HG03159 (cell line): ENCODE measurements at regions not wholly inside any gene's neighbourhood (a gene's known extent, or its start where the extent isn't known, plus 50 kb on each side); places are given as distances from the start of the nearest gene placed in this dataset.
"Not testable (repeated sequence)": the region's sequence is repeated elsewhere in the genome, so short reads cannot be mapped to it uniquely, and the experiment has no call there.

Source experiments
- ATAC-seq: cut with Tn5 transposase; IDR thresholded peaks from one replicate; pipeline ENCODE4 v1.9.1; 2021; ENCODE audit warnings: mild to moderate bottlenecking, moderate library complexity; ENCODE audit not compliant: unreplicated experiment

GRCh38 chr5:116785106-116785505 lies 210.5 kb upstream of the SEMA6A start:
- no peak for ATAC-seq

- no peak for ATAC-seq
These were observed 205.2 kb upstream of the SEMA6A start for GRCh38 chr5:116779846-116780245.

- no peak for ATAC-seq
These were observed 204.1 kb upstream of the SEMA6A start for GRCh38 chr5:116778651-116779280.

GRCh38 chr5:116778032-116778431 lies 203.4 kb upstream of the SEMA6A start:
- ATAC-seq, result no peak

- no peak for ATAC-seq
These were observed 199.3 kb upstream of the SEMA6A start for GRCh38 chr5:116773926-116774325.

- no peak for ATAC-seq
These were observed 198.2 kb upstream of the SEMA6A start for GRCh38 chr5:116772806-116773205.

- no peak for ATAC-seq
These were observed 197.5 kb upstream of the SEMA6A start for GRCh38 chr5:116772152-116772501.

- no peak for ATAC-seq
These were observed 197.0 kb upstream of the SEMA6A start for GRCh38 chr5:116771466-116772151.

- ATAC-seq, result not testable (repeated sequence)
These were observed 195.3 kb upstream of the SEMA6A start for GRCh38 chr5:116769953-116770352.

GRCh38 chr5:116769470-116769869 lies 194.8 kb upstream of the SEMA6A start:
- no peak for ATAC-seq

- ATAC-seq, result peak; percentile 63
These were observed 191.9 kb upstream of the SEMA6A start for GRCh38 chr5:116766470-116766947.

GRCh38 chr5:116765441-116765840 lies 190.8 kb upstream of the SEMA6A start:
- no peak for ATAC-seq

GRCh38 chr5:116764941-116765340 lies 190.3 kb upstream of the SEMA6A start:
- no peak for ATAC-seq

GRCh38 chr5:116763987-116764866 lies 189.6 kb upstream of the SEMA6A start:
- no peak for ATAC-seq

GRCh38 chr5:116759860-116760640 lies 185.4 kb upstream of the SEMA6A start:
- no peak for ATAC-seq

GRCh38 chr5:116757326-116757725 lies 182.7 kb upstream of the SEMA6A start:
- no peak for ATAC-seq

GRCh38 chr5:116756531-116756930 lies 181.9 kb upstream of the SEMA6A start:
- ATAC-seq, result no peak

- no peak for ATAC-seq
These were observed 179.9 kb upstream of the SEMA6A start for GRCh38 chr5:116754556-116754955.

GRCh38 chr5:116751684-116752083 lies 177.1 kb upstream of the SEMA6A start:
- ATAC-seq, result no peak

GRCh38 chr5:116750631-116751580 lies 176.3 kb upstream of the SEMA6A start:
- ATAC-seq, result no peak
